GM12872 (cell line): ENCODE measurements at regions not wholly inside any gene's neighbourhood (a gene's known extent, or its start where the extent isn't known, plus 50 kb on each side); places are given as distances from the start of the nearest gene placed in this dataset.

Experiments used
- TF ChIP-seq, protein P1 (sequence below): IDR thresholded peaks from 3 replicates; pipeline ENCODE4 v1.5.1; 2011; ENCODE audit warnings: low read depth, mild to moderate bottlenecking, low read length, moderate library complexity; ENCODE audit not compliant: insufficient read depth

DNA sequence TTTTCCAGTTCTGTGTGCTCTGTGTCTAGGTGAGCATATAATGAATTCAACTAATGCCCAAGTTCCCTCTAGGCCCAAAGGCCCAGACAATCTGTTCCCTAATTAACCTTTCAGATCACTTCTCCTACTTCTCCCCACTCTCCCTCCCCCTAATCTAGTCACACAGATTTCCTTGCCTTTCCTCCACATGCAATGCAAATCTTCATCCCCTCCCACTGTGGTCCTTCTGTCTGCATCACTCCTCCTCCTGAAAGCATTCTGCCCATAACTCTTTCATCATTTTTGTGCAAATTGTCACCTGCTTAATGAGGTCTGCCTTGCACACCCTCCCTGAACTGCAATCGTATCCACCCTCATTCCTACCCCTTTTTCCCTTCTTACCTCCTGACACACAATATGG, 346.6 kb downstream of the FBXO8 start:
- TF ChIP-seq, protein P1, sequence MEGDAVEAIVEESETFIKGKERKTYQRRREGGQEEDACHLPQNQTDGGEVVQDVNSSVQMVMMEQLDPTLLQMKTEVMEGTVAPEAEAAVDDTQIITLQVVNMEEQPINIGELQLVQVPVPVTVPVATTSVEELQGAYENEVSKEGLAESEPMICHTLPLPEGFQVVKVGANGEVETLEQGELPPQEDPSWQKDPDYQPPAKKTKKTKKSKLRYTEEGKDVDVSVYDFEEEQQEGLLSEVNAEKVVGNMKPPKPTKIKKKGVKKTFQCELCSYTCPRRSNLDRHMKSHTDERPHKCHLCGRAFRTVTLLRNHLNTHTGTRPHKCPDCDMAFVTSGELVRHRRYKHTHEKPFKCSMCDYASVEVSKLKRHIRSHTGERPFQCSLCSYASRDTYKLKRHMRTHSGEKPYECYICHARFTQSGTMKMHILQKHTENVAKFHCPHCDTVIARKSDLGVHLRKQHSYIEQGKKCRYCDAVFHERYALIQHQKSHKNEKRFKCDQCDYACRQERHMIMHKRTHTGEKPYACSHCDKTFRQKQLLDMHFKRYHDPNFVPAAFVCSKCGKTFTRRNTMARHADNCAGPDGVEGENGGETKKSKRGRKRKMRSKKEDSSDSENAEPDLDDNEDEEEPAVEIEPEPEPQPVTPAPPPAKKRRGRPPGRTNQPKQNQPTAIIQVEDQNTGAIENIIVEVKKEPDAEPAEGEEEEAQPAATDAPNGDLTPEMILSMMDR: no peak

DNA sequence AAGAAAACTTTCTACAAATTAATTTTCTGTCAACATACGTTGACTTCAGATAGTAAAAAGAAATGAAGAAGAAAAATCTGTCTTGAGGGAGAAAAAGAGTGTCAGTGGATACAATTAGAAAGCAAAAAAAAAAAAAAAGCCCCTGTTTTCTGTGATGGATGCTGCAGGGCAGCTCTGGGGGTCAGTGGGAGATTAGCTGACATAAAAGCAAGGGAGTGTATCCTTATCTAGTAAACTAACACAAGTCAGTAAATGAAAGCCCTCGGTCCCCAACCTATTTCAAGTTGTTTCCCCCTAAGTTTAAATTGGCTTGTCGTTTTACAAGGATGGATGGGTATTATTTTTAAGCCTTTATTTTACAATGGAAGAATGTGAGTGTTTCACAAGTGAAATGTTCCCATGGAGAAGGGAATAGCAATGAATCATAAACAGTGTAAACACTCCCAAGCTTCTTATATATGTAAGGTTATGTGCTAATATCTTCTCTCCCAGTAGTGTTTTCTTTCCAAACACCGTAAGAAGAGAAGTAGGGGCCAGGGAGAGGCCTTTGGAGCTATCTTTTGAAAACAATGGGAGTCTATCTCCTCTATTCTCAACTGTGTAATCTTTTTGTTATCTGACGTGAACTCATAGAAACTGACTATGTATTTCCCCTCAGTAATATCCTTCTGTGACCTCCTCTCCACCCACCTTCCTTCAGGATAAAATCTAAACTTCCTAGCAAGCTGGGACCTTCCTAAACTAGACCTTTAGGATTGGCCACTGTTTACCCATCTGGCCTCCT, 347.7 kb downstream of the FBXO8 start:
- TF ChIP-seq, protein P1: no peak

DNA sequence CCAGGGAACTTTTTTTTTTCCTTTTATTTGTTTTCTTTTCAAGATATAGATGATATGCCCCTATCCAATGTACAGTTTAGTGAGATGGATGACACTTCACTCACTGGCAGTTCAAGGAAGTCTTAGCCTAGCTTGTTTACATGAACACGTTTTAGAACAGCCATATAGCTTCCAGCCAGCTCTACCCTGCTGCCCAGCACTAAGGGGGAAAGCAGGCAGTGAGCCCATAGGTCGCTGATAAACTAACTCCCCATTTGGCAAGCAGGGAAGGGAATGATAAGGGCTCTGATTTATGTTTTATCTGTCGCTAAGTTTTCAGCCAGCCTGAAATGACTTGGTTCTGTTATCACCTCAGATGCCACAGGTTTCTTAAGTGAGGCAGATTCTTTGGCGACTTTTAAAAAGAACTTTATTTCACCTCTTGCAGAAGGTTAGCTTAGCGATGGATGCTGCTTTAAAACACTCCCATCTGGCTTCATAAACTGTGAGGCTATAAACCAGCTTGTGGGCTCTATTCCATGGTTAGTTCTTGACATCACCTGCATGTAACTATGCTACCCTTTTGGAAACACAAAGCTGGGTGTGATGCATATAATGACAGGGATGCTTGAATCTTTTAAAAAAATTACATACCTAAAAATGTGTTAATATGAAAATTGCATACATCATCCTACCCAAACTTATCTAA, 348.4 kb downstream of the FBXO8 start:
- TF ChIP-seq, protein P1: no peak

DNA sequence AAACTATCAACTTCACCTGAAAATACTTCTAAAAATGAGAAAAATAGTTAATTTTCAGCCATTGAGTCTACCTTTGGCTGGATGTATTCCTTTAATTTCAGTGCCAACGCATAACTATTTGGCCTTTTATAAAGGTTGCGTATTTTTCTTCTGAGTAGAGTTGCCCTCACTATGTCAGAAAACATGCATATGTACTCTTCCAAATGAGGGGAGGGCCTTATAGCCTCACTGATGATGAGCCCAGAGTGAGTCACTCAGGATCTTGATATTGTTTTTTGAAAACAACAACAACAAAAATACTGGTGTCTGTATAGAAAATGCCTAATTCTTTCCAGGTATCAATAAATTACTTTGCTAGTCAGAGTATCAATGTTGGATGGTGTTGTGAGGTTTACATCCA, 349.3 kb downstream of the FBXO8 start:
- TF ChIP-seq, protein P1: no peak

DNA sequence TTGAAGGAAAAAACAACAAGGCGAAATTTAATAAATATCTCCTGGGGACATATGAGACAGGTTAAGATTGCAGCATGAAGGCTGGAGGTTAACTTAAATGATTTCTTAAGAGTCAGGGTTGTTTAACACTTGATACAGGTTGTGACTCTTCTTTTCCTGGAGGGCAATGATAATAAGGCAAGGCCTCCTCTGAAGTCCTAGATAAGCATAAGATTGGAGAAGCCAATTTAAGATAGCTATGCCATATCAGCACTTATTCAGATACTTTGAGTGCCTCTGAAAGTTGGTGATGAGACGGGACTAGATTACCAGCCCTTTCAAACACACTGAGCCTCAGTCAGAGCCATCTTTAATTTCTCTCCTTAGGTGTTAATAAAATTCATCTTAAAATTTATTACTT, 350.8 kb downstream of the FBXO8 start:
- TF ChIP-seq, protein P1: no peak

DNA sequence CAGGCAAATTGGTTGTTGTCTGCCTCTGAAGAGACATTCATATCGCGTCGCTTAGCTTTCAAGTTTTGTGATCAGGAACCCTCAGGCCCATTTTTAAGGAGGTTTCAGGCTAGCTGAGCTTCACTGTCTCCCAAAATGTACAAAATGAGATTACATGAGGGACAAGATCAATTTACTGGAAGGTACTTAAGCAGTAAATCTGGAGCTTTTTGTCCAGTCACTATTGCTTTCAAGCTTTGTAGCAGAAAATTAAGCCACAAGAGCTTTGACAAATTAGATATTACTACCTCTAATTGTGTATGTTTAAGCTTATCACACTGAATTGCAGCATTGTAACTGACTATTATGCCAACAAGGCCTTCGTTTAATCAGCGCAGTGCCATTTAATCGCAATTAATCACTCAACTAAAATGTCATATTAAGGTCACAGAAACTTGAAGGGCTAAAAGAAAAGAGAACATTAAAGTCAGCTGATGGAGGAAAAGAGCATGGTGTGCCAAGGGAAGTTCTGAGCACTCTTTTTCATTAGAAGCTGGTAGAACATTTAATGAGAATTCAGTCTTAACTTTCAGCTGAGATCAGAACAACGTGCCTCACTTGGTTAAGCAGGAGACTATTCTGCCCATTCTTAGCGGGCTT, 353.0 kb downstream of the FBXO8 start:
- TF ChIP-seq, protein P1: no peak

DNA sequence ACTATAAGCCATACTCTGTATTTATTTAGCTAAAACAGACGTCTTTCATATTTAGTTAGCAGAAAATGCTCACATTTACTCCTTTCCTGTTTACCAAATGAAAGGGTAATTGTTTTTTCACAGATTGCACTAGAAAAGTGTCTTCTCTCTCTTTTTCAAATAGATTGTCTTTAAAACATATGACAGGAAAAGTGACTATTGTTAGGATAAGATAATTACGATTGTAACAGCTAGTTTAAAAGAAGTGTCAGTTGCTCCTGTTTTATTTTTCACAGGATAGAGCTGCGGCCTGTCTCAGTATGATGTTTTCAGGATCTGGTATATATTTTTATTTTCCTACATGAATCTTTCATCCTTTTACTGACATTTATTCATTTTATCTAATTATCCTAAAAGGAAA, 353.5 kb downstream of the FBXO8 start:
- TF ChIP-seq, protein P1: no peak
